Activated T-cell treated with anti-CD3 and anti-CD28 coated beads, Interleukin-2, amount 50 U/mL, for 72 hours (primary cell): ENCODE measurements at regions not wholly inside any gene's neighbourhood (a gene's known extent, or its start where the extent isn't known, plus 50 kb on each side); places are given as distances from the start of the nearest gene placed in this dataset.

Experiments
- ATAC-seq, 2 donors: fragments of 150-1000 bp; cut with Tn5 transposase; replicated peaks in 1 of 2; 2 replicates each; pipeline ENCODE4 v1.10.0; 2021; ENCODE audit warnings: moderate library complexity in 2 of 2, mild to moderate bottlenecking in 1 of 2
- DNase-seq, 2 donors: peaks; one replicate each; pipeline ENCODE4 v3.0.0; 2021 to 2022; ENCODE audit warnings: mixed read lengths in 1 of 2
- H3K27ac Mint-ChIP-seq: one replicate; pipeline ENCODE4 v1.8.0; 2022; ENCODE audit warnings: mild to moderate bottlenecking, moderate library complexity, mixed read lengths
- H3K27me3 Mint-ChIP-seq: one replicate; pipeline ENCODE4 v1.8.0; 2022; ENCODE audit warnings: low read depth, mixed read lengths
- H3K36me3 Mint-ChIP-seq, 2 donors: one replicate each; pipeline ENCODE4 v1.8.0; 2022; ENCODE audit warnings: mixed read lengths in 2 of 2, mild to moderate bottlenecking in 1 of 2; ENCODE audit not compliant: insufficient read depth in 2 of 2
- H3K4me1 Mint-ChIP-seq: one replicate; pipeline ENCODE4 v1.8.0; 2022; ENCODE audit warnings: low read depth, mixed read lengths
- H3K4me3 Mint-ChIP-seq, 2 donors: one replicate each; pipeline ENCODE4 v1.8.0; 2022; ENCODE audit warnings: mild to moderate bottlenecking in 2 of 2, mixed read lengths in 2 of 2, moderate library complexity in 2 of 2
- H3K9me3 Mint-ChIP-seq, 2 donors: one replicate each; pipeline ENCODE4 v1.8.0; 2022; ENCODE audit warnings: mixed read lengths in 2 of 2

- no peaks in the 10 kb centered on the region for H3K4me1 Mint-ChIP-seq
- no peak overlapping the region for H3K4me3 Mint-ChIP-seq
- no peak overlapping the region for H3K27ac Mint-ChIP-seq
- H3K9me3 Mint-ChIP-seq = peaks cover 1 to 4% of the 10 kb centered on the region in 2 donors
- peaks cover 8% of the 10 kb centered on the region for H3K27me3 Mint-ChIP-seq
- H3K36me3 Mint-ChIP-seq = peaks cover 0 to 3% of the 10 kb centered on the region in 2 donors
- no peak for ATAC-seq
- DNase-seq = no peak
Measured at GRCh38 chr1:14190508-14190907, 408.0 kb upstream of the KAZN start.

- no peaks in the 10 kb centered on the region for H3K27me3 Mint-ChIP-seq
- no peak overlapping the region for H3K27ac Mint-ChIP-seq
- no peaks in the 10 kb centered on the region for H3K4me1 Mint-ChIP-seq
- DNase-seq (no peak), ATAC-seq (no peak)
- H3K9me3 Mint-ChIP-seq = peaks cover 0 to 4% of the 10 kb centered on the region in 2 donors
- H3K36me3 Mint-ChIP-seq = peaks cover 0 to 3% of the 10 kb centered on the region in 2 donors
- no peak overlapping the region for H3K4me3 Mint-ChIP-seq
Measured at GRCh38 chr1:14194511-14194910, 404.0 kb upstream of the KAZN start.

GRCh38 chr1:14205066-14205465 lies 393.4 kb upstream of the KAZN start:
- H3K36me3 Mint-ChIP-seq = no peaks in the 10 kb centered on the region
- H3K27me3 Mint-ChIP-seq = no peaks in the 10 kb centered on the region
- H3K4me3 Mint-ChIP-seq = no peak overlapping the region
- no peaks in the 10 kb centered on the region for H3K4me1 Mint-ChIP-seq
- H3K9me3 Mint-ChIP-seq = no peaks in the 10 kb centered on the region
- no peak for ATAC-seq
- H3K27ac Mint-ChIP-seq = no peak overlapping the region
- DNase-seq = no peak

GRCh38 chr1:14215151-14215550 lies 383.3 kb upstream of the KAZN start:
- ATAC-seq = no peak
- Mint-ChIP-seq H3K27ac (no peak overlapping the region), H3K4me1 (no peaks in the 10 kb centered on the region), H3K4me3 (no peak overlapping the region), H3K9me3 (peaks cover 7% of the 10 kb centered on the region in 2 donors), H3K27me3 (no peaks in the 10 kb centered on the region), H3K36me3 (peaks cover 2 to 7% of the 10 kb centered on the region in 2 donors)
- DNase-seq = no peak

GRCh38 chr1:14217384-14217783 lies 381.1 kb upstream of the KAZN start:
- H3K9me3 Mint-ChIP-seq = peaks cover 5 to 9% of the 10 kb centered on the region in 2 donors
- H3K4me3 Mint-ChIP-seq = no peak overlapping the region
- no peak overlapping the region for H3K27ac Mint-ChIP-seq
- ATAC-seq (no peak), DNase-seq (no peak)
- H3K4me1 Mint-ChIP-seq = no peaks in the 10 kb centered on the region
- peaks cover 2 to 7% of the 10 kb centered on the region in 2 donors for H3K36me3 Mint-ChIP-seq
- H3K27me3 Mint-ChIP-seq = no peaks in the 10 kb centered on the region

- H3K9me3 Mint-ChIP-seq = peaks cover 5 to 9% of the 10 kb centered on the region in 2 donors
- no peak overlapping the region for H3K27ac Mint-ChIP-seq
- H3K4me1 Mint-ChIP-seq = no peaks in the 10 kb centered on the region
- DNase-seq = no peak
- no peak for ATAC-seq
- H3K27me3 Mint-ChIP-seq = no peaks in the 10 kb centered on the region
- peaks cover 2 to 10% of the 10 kb centered on the region in 2 donors for H3K36me3 Mint-ChIP-seq
- H3K4me3 Mint-ChIP-seq = no peak overlapping the region
Measured at GRCh38 chr1:14220324-14220723, 378.2 kb upstream of the KAZN start.

GRCh38 chr1:14220811-14221210 lies 377.7 kb upstream of the KAZN start:
- H3K4me1 Mint-ChIP-seq = no peaks in the 10 kb centered on the region
- H3K36me3 Mint-ChIP-seq = peaks cover 2 to 10% of the 10 kb centered on the region in 2 donors
- H3K27ac Mint-ChIP-seq = no peak overlapping the region
- DNase-seq (no peak), ATAC-seq (no peak)
- no peaks in the 10 kb centered on the region for H3K27me3 Mint-ChIP-seq
- peaks cover 5 to 9% of the 10 kb centered on the region in 2 donors for H3K9me3 Mint-ChIP-seq
- no peak overlapping the region for H3K4me3 Mint-ChIP-seq

- H3K4me1 Mint-ChIP-seq = no peaks in the 10 kb centered on the region
- DNase-seq (no peak), ATAC-seq (no peak)
- H3K36me3 Mint-ChIP-seq = peaks cover 0 to 7% of the 10 kb centered on the region in 2 donors
- H3K27me3 Mint-ChIP-seq = no peaks in the 10 kb centered on the region
- peaks cover 1 to 6% of the 10 kb centered on the region in 2 donors for H3K9me3 Mint-ChIP-seq
- no peak overlapping the region for H3K4me3 Mint-ChIP-seq
- H3K27ac Mint-ChIP-seq = no peak overlapping the region
Measured at GRCh38 chr1:14222086-14222485, 376.4 kb upstream of the KAZN start.

- H3K27me3 Mint-ChIP-seq = peaks cover 5% of the 10 kb centered on the region
- H3K4me3 Mint-ChIP-seq = no peak overlapping the region
- H3K36me3 Mint-ChIP-seq = peaks cover 0 to 3% of the 10 kb centered on the region in 2 donors
- peaks cover 1% of the 10 kb centered on the region in 2 donors for H3K9me3 Mint-ChIP-seq
- DNase-seq (no peak), ATAC-seq (no peak)
- H3K27ac Mint-ChIP-seq = no peak overlapping the region
- H3K4me1 Mint-ChIP-seq = no peaks in the 10 kb centered on the region
Measured at GRCh38 chr1:14228677-14229076, 369.8 kb upstream of the KAZN start.

GRCh38 chr1:14233510-14233909 lies 365.0 kb upstream of the KAZN start:
- H3K27me3 Mint-ChIP-seq = peaks cover 1% of the 10 kb centered on the region
- no peaks in the 10 kb centered on the region for H3K4me1 Mint-ChIP-seq
- H3K9me3 Mint-ChIP-seq = peaks cover 1% of the 10 kb centered on the region in 2 donors
- H3K27ac Mint-ChIP-seq = no peak overlapping the region
- no peak for ATAC-seq
- no peak for DNase-seq
- no peaks in the 10 kb centered on the region for H3K36me3 Mint-ChIP-seq
- no peak overlapping the region for H3K4me3 Mint-ChIP-seq

GRCh38 chr1:14236097-14236496 lies 362.4 kb upstream of the KAZN start:
- ATAC-seq (no peak), DNase-seq (no peak)
- Mint-ChIP-seq H3K4me1 (no peaks in the 10 kb centered on the region), H3K36me3 (no peaks in the 10 kb centered on the region), H3K4me3 (no peak overlapping the region), H3K9me3 (peaks cover 1% of the 10 kb centered on the region in 2 donors), H3K27ac (no peak overlapping the region), H3K27me3 (no peaks in the 10 kb centered on the region)

- Mint-ChIP-seq H3K27ac (no peak overlapping the region), H3K36me3 (no peaks in the 10 kb centered on the region), H3K4me3 (no peak overlapping the region), H3K4me1 (no peaks in the 10 kb centered on the region), H3K27me3 (no peaks in the 10 kb centered on the region), H3K9me3 (no peaks in the 10 kb centered on the region)
- ATAC-seq (no peak), DNase-seq (no peak)
Measured at GRCh38 chr1:14238472-14239307, 359.8 kb upstream of the KAZN start.

GRCh38 chr1:14240265-14240664 lies 358.2 kb upstream of the KAZN start:
- H3K4me1 Mint-ChIP-seq = no peaks in the 10 kb centered on the region
- no peak for ATAC-seq
- DNase-seq = no peak

GRCh38 chr1:14242123-14242522 lies 356.4 kb upstream of the KAZN start:
- no peak for ATAC-seq
- Mint-ChIP-seq H3K27ac (no peak overlapping the region), H3K4me1 (no peaks in the 10 kb centered on the region), H3K27me3 (no peaks in the 10 kb centered on the region), H3K9me3 (no peaks in the 10 kb centered on the region), H3K4me3 (no peak overlapping the region), H3K36me3 (no peaks in the 10 kb centered on the region)
- DNase-seq = no peak

More at GRCh38 chr1:14240265-14240664, 358.2 kb upstream of the KAZN start:
- H3K9me3 Mint-ChIP-seq = no peaks in the 10 kb centered on the region
- H3K36me3 Mint-ChIP-seq = no peaks in the 10 kb centered on the region
- H3K4me3 Mint-ChIP-seq = no peak overlapping the region
- no peak overlapping the region for H3K27ac Mint-ChIP-seq
- H3K27me3 Mint-ChIP-seq = no peaks in the 10 kb centered on the region
